SK-N-MC (cell line): ENCODE measurements at regions not wholly inside any gene's neighbourhood (a gene's known extent, or its start where the extent isn't known, plus 50 kb on each side); places are given as distances from the start of the nearest gene placed in this dataset.

Source experiments
- EZH2 ChIP-seq: fragments of 200-600 bp; sonication (generic); IDR thresholded peaks from one replicate; pipeline ENCODE4 v1.6.1; 2017; ENCODE audit warnings: antibody characterized with exemption
- FOXP2 ChIP-seq: optimal IDR thresholded peaks from 2 replicates; pipeline ENCODE3; 2011; ENCODE audit warnings: mild to moderate bottlenecking, moderate library complexity; ENCODE audit not compliant: insufficient read depth; ENCODE audit errors: extremely low read length, control extremely low read depth
- POLR2AphosphoS5 ChIP-seq: IDR thresholded peaks from 2 replicates; pipeline ENCODE4 v1.6.1; 2012; ENCODE audit warnings: mild to moderate bottlenecking, low read depth, low read length, borderline replicate concordance

- TF ChIP-seq POLR2AphosphoS5 (no peak), EZH2 (no peak), FOXP2 (no peak)
Measured at GRCh38 chr21:38097789-38098188, 159.0 kb upstream of the KCNJ15 start.
